GM10266 (cell line): ENCODE measurements at regions not wholly inside any gene's neighbourhood (a gene's known extent, or its start where the extent isn't known, plus 50 kb on each side); places are given as distances from the start of the nearest gene placed in this dataset.

Experiments
- DNase-seq: peaks from one replicate; pipeline ENCODE4 v3.0.0; 2012; ENCODE audit errors: extremely low spot score
- CTCF ChIP-seq: IDR thresholded peaks from 2 replicates; pipeline ENCODE4 v1.5.1; 2012; ENCODE audit warnings: mild to moderate bottlenecking, low read depth; ENCODE audit not compliant: control insufficient read depth, insufficient read depth; ENCODE audit errors: missing control alignments

GRCh38 chr17:54840885-54841591 is 59.6 kb upstream of the TOM1L1 start:
- TF ChIP-seq CTCF = no peak
- DNase-seq = no peak

- DNase-seq = no peak
- TF ChIP-seq CTCF = no peak
Measured at GRCh38 chr17:54841656-54842055, 59.0 kb upstream of the TOM1L1 start.

GRCh38 chr17:54844233-54844632 is 56.4 kb upstream of the TOM1L1 start:
- no peak for DNase-seq
- no peak for TF ChIP-seq CTCF

GRCh38 chr17:54848368-54848987 is 52.2 kb upstream of the TOM1L1 start:
- no peak for TF ChIP-seq CTCF
- no peak for DNase-seq

- DNase-seq = no peak
Measured at GRCh38 chr17:54849660-54850059, 51.0 kb upstream of the TOM1L1 start.

More at GRCh38 chr17:54849660-54850059, 51.0 kb upstream of the TOM1L1 start:
- TF ChIP-seq CTCF = no peak
